ENCODE measurements at regions not wholly inside any gene's neighbourhood (a gene's known extent, or its start where the extent isn't known, plus 50 kb on each side); places are given as distances from the start of the nearest gene placed in this dataset.
"Not testable (repeated sequence)": the region's sequence is repeated elsewhere in the genome, so short reads cannot be mapped to it uniquely, and the experiment has no call there.

GRCh38 chr7:38331853-38332595 is 58.6 kb upstream of the TARP start:
- not testable (repeated sequence) for DNase-seq

- peak in 1 of 3 donors; percentile 29 for DNase-seq
Measured at GRCh38 chr7:38330861-38331621, 57.6 kb upstream of the TARP start.

- DNase-seq, result no peak
Measured at GRCh38 chr7:38330039-38330438, 56.6 kb upstream of the TARP start.

GRCh38 chr7:38329340-38329739 is 55.9 kb upstream of the TARP start:
- DNase-seq, result no peak

GRCh38 chr7:38328814-38329213 is 55.4 kb upstream of the TARP start:
- no peak for DNase-seq

- no peak for DNase-seq
Measured at GRCh38 chr7:38327637-38328036, 54.2 kb upstream of the TARP start.
